ENCODE measurements at regions not wholly inside any gene's neighbourhood (a gene's known extent, or its start where the extent isn't known, plus 50 kb on each side); places are given as distances from the start of the nearest gene placed in this dataset.

- TF ChIP-seq ZNF687 (CRISPR knock-in tag; IDR thresholded peaks at IDR 0.05) (no peak), GLMP (CRISPR knock-in tag; IDR thresholded peaks at IDR 0.05; ENCODE audit: borderline replicate concordance) (no peak), HHEX (CRISPR knock-in tag; IDR thresholded peaks at IDR 0.05) (no peak), HOXA7 (CRISPR knock-in tag; IDR thresholded peaks at IDR 0.05) (no peak), ZNF543 (CRISPR knock-in tag; IDR thresholded peaks at IDR 0.05) (no peak), ZNF564 (CRISPR knock-in tag; IDR thresholded peaks at IDR 0.05) (no peak), HNF4A (CRISPR knock-in tag; IDR thresholded peaks at IDR 0.05) (no peak), ARID2 (CRISPR knock-in tag; IDR thresholded peaks at IDR 0.05; ENCODE audit: borderline replicate concordance) (no peak)
- TF ChIP-seq, protein P1, sequence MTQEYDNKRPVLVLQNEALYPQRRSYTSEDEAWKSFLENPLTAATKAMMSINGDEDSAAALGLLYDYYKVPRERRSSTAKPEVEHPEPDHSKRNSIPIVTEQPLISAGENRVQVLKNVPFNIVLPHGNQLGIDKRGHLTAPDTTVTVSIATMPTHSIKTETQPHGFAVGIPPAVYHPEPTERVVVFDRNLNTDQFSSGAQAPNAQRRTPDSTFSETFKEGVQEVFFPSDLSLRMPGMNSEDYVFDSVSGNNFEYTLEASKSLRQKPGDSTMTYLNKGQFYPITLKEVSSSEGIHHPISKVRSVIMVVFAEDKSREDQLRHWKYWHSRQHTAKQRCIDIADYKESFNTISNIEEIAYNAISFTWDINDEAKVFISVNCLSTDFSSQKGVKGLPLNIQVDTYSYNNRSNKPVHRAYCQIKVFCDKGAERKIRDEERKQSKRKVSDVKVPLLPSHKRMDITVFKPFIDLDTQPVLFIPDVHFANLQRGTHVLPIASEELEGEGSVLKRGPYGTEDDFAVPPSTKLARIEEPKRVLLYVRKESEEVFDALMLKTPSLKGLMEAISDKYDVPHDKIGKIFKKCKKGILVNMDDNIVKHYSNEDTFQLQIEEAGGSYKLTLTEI (CRISPR knock-in tag; conservative IDR thresholded peaks at IDR 0.05) = no peak
Measured at GRCh38 chr2:217195016-217195415, 335.2 kb upstream of the TNP1 start (continued).
